Large intestine (tissue), 3 donors: ENCODE measurements at regions not wholly inside any gene's neighbourhood (a gene's known extent, or its start where the extent isn't known, plus 50 kb on each side); places are given as distances from the start of the nearest gene placed in this dataset.
"Not testable (repeated sequence)": the region's sequence is repeated elsewhere in the genome, so short reads cannot be mapped to it uniquely, and the experiment has no call there.

Source experiments
- DNase-seq, 2 donors: peaks; one replicate each; pipeline versions ENCODE4 v3.0.0 to v3.0.0-alpha.2; 2013
- H3K27ac ChIP-seq: one replicate; pipeline ENCODE4 v1.5.1; 2013; ENCODE audit warnings: low read length
- H3K27me3 ChIP-seq: 2 replicates; pipeline ENCODE4 v1.6.1; 2013; ENCODE audit warnings: low read length; ENCODE audit not compliant: control insufficient read depth, insufficient read depth
- H3K36me3 ChIP-seq: 2 replicates; pipeline ENCODE4 v1.6.1; 2013; ENCODE audit warnings: low read length; ENCODE audit not compliant: control insufficient read depth, insufficient read depth
- H3K4me1 ChIP-seq: one replicate; pipeline ENCODE4 v1.6.1; 2013; ENCODE audit warnings: low read length; ENCODE audit not compliant: control insufficient read depth, insufficient read depth
- H3K4me3 ChIP-seq: one replicate; pipeline ENCODE4 v1.5.1; 2013; ENCODE audit warnings: low read length
- H3K9me3 ChIP-seq: one replicate; pipeline ENCODE4 v1.6.1; 2013; ENCODE audit warnings: mild to moderate bottlenecking, low read depth, low read length, moderate library complexity; ENCODE audit not compliant: control insufficient read depth
- WGBS: methylation state at CpG from one replicate; pipeline ENCODE4 v1.1.5; 2013; ENCODE audit warnings: low lambda C conversion rate; ENCODE audit not compliant: insufficient coverage; 5-methylcytosine and 5-hydroxymethylcytosine counted together

GRCh38 chr6:6738922-6739716, 150.6 kb downstream of the LY86 start:
- Histone ChIP-seq H3K36me3 (no peaks in the 10 kb centered on the region), H3K4me3 (no peak overlapping the region), H3K9me3 (no peaks in the 10 kb centered on the region), H3K27me3 (no peaks in the 10 kb centered on the region), H3K27ac (no peak overlapping the region), H3K4me1 (peaks cover 8% of the 10 kb centered on the region)
- WGBS: 57% methylated on average over 1 of the region's 5 CpGs
- DNase-seq: no peak

GRCh38 chr6:6740595-6740994, 152.1 kb downstream of the LY86 start:
- Histone ChIP-seq H3K27ac (no peak overlapping the region), H3K27me3 (no peaks in the 10 kb centered on the region), H3K4me3 (no peak overlapping the region), H3K4me1 (peaks cover 8% of the 10 kb centered on the region), H3K9me3 (peaks cover 2% of the 10 kb centered on the region), H3K36me3 (no peaks in the 10 kb centered on the region)
- WGBS: no CpG with 5 or more reads among the region's 7 CpGs
- DNase-seq: no peak

GRCh38 chr6:6741264-6741663, 152.7 kb downstream of the LY86 start:
- no peaks in the 10 kb centered on the region for H3K36me3 ChIP-seq
- no peaks in the 10 kb centered on the region for H3K27me3 ChIP-seq
- H3K27ac ChIP-seq: no peak overlapping the region
- H3K4me1 ChIP-seq: peaks cover 8% of the 10 kb centered on the region
- 86% methylated on average over 1 of the region's 4 CpGs for WGBS
- H3K4me3 ChIP-seq: no peak overlapping the region
- peaks cover 3% of the 10 kb centered on the region for H3K9me3 ChIP-seq
- no peak for DNase-seq

- WGBS: no CpG with 5 or more reads among the region's 2 CpGs
- DNase-seq: no peak
- Histone ChIP-seq H3K27ac (no peak overlapping the region), H3K4me3 (no peak overlapping the region), H3K4me1 (peaks cover 1% of the 10 kb centered on the region), H3K27me3 (no peaks in the 10 kb centered on the region), H3K36me3 (no peaks in the 10 kb centered on the region), H3K9me3 (peaks cover 3% of the 10 kb centered on the region)
Measured at GRCh38 chr6:6742535-6742934, 154.0 kb downstream of the LY86 start.

GRCh38 chr6:6744551-6744950, 156.0 kb downstream of the LY86 start:
- WGBS: no CpG with 5 or more reads among the region's 4 CpGs
- H3K4me1 ChIP-seq: peaks cover under 1% of the 10 kb centered on the region
- no peaks in the 10 kb centered on the region for H3K27me3 ChIP-seq
- no peak overlapping the region for H3K27ac ChIP-seq
- no peaks in the 10 kb centered on the region for H3K36me3 ChIP-seq
- no peak overlapping the region for H3K4me3 ChIP-seq
- H3K9me3 ChIP-seq: peaks cover 3% of the 10 kb centered on the region
- no peak for DNase-seq

- not testable (repeated sequence) for H3K27ac ChIP-seq, H3K4me3 ChIP-seq, H3K9me3 ChIP-seq, H3K36me3 ChIP-seq, H3K27me3 ChIP-seq, DNase-seq
- H3K4me1 ChIP-seq: peaks cover 12% of the 10 kb centered on the region
- no CpG with 5 or more reads among the region's 54 CpGs for WGBS
Measured at GRCh38 chr6:6745637-6746332, 157.3 kb downstream of the LY86 start.

GRCh38 chr6:6746333-6746969, 157.9 kb downstream of the LY86 start:
- no peaks in the 10 kb centered on the region for H3K27me3 ChIP-seq
- H3K36me3 ChIP-seq: no peaks in the 10 kb centered on the region
- no peak overlapping the region for H3K4me3 ChIP-seq
- DNase-seq: no peak
- H3K9me3 ChIP-seq: peaks cover 3% of the 10 kb centered on the region
- WGBS: no CpG with 5 or more reads among the region's 15 CpGs
- H3K27ac ChIP-seq: no peak overlapping the region
- H3K4me1 ChIP-seq: peaks cover 19% of the 10 kb centered on the region

- DNase-seq: no peak
- no peaks in the 10 kb centered on the region for H3K27me3 ChIP-seq
- H3K36me3 ChIP-seq: no peaks in the 10 kb centered on the region
- H3K27ac ChIP-seq: no peak overlapping the region
- peaks cover 3% of the 10 kb centered on the region for H3K9me3 ChIP-seq
- H3K4me1 ChIP-seq: peaks cover 24% of the 10 kb centered on the region
- WGBS: no CpG with 5 or more reads among the region's 3 CpGs
- no peak overlapping the region for H3K4me3 ChIP-seq
Measured at GRCh38 chr6:6746970-6747338, 158.4 kb downstream of the LY86 start.

GRCh38 chr6:6747371-6747770, 158.9 kb downstream of the LY86 start:
- WGBS: no CpG with 5 or more reads among the region's 6 CpGs
- no peak overlapping the region for H3K27ac ChIP-seq
- DNase-seq: no peak

GRCh38 chr6:6748001-6748400, 159.5 kb downstream of the LY86 start:
- H3K27ac ChIP-seq: no peak overlapping the region
- DNase-seq: no peak

More at GRCh38 chr6:6747371-6747770, 158.9 kb downstream of the LY86 start:
- peaks cover 3% of the 10 kb centered on the region for H3K9me3 ChIP-seq
- no peaks in the 10 kb centered on the region for H3K36me3 ChIP-seq
- H3K27me3 ChIP-seq: no peaks in the 10 kb centered on the region
- no peak overlapping the region for H3K4me3 ChIP-seq
- peaks cover 27% of the 10 kb centered on the region for H3K4me1 ChIP-seq

More at GRCh38 chr6:6748001-6748400, 159.5 kb downstream of the LY86 start:
- Histone ChIP-seq H3K4me3 (no peak overlapping the region), H3K27me3 (no peaks in the 10 kb centered on the region), H3K4me1 (peaks cover 27% of the 10 kb centered on the region), H3K36me3 (no peaks in the 10 kb centered on the region), H3K9me3 (peaks cover 3% of the 10 kb centered on the region)
- WGBS: no CpG with 5 or more reads among the region's 10 CpGs
